HG03108 (cell line): ENCODE measurements at regions not wholly inside any gene's neighbourhood (a gene's known extent, or its start where the extent isn't known, plus 50 kb on each side); places are given as distances from the start of the nearest gene placed in this dataset.

Source experiments
- ATAC-seq: cut with Tn5 transposase; IDR thresholded peaks from one replicate; pipeline ENCODE4 v1.9.1; 2021; ENCODE audit warnings: moderate library complexity; ENCODE audit not compliant: unreplicated experiment

DNA sequence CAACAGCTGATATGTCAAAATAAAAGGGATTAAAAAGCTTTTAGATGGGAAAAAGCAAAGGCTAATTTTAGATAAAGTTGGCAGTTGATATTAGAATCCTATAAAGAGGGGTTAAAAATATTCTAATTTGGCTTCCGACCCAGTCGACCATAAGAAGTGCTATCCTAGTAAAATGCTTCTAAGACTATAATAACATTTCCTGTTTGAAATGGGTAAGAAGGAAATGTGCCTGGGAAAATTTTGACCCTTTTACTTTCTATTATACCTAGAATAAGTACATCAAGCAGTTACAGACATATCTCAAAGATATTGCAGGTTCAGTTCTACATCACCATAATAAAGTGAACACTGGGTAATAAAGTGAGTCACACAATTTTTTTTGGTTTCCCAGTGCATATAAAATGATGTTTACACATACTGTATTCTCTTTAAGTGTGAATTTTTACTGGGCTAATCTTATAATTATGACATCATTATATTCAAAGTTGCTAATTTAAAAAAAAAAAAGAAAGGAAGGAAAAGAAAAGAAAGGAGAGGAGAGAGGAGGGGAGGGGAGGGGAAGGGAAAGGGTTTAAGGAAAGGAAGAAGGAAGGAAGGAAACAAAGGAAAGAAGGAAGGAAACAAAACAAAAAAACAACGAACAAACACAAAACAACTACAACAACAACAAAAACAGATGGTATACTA lies 308.2 kb upstream of the NR5A2 start:
- no peak for ATAC-seq

DNA sequence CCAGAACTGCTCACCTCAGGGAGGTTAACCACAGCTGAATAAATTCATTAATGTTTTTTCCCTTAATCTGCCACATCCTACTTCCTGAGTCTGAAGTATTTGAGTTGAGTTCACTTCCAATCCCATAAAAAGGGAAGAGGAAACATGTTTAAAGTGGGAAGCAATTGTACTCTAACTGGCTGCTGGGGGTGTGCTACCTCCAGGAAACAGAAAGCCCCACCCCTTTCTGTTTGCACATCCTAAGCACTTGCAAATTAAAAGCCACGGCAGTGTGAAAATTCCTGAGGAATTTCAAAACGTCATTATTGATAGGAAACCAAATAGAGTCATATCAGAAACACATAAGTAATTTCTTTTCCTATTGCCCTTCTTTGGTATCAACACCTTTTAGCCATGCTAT lies 307.0 kb upstream of the NR5A2 start:
- ATAC-seq = no peak

DNA sequence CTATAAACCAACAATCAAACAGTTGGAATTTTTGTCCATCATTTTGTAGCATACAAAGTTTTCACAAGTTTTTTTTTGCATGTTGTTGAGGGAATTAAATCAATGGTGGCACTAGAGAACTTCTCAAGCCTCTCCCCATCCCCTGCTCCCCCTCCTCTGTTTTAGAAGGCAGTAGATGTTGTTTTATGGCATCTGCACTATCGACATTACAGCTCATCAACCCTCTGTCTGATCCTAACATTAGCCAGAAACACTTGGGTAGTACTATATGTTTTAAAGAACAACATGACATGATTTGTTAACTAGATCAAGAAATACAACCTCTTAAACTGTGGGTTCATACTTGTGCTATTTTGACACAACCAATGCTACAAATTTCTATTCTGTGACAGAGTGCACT lies 306.5 kb upstream of the NR5A2 start:
- no peak for ATAC-seq

DNA sequence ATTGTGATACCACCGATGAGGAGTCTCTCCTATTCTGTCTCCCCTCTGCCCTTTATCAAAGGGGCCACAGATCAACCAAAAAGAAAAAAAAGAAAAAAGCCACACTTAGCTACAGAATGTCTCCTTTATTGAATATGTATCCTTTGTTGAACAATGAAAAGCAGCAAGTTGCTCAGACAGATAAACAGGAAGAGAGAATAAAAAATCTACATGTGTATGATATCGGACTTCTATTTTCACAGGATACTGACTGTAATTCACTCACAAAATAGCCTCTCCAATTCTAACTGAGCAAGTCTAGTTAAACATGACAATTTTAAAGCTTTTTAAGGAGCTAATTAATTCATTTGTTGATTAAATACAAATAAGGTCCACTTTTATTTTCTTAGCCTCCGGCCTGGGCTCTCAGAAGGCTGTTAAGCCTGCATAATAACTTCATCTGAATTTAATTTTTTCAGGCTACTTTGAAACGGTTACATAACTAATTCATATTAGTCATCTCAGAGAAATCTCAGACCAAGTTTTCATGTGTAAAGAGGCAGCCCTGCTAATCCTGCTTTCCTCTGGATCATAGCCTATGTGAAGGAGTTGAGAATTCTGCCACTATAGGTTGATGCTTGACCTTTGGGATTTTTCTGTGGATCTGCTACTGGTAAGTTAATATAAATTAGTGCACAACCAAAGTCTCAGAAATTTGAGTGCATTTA lies 304.1 kb upstream of the NR5A2 start:
- no peak for ATAC-seq

DNA sequence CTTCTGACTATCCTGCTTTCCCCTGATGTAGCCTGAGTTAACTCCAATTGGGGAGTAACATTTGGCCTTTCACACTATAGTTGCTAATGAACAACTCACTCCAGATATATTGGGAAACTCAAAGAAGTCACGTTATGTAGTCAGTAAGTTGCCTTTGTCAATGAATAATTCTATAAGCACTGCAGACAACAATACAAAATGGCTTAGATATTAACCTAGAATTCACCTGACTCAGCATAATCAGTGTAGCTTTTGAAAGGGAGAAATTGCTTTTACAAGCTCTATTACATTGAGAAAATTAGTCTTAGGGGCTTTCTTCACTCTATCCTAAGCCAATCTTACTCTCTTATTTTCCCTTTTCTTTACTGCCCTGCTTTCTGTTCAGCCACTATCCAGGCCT lies 303.5 kb upstream of the NR5A2 start:
- no peak for ATAC-seq

DNA sequence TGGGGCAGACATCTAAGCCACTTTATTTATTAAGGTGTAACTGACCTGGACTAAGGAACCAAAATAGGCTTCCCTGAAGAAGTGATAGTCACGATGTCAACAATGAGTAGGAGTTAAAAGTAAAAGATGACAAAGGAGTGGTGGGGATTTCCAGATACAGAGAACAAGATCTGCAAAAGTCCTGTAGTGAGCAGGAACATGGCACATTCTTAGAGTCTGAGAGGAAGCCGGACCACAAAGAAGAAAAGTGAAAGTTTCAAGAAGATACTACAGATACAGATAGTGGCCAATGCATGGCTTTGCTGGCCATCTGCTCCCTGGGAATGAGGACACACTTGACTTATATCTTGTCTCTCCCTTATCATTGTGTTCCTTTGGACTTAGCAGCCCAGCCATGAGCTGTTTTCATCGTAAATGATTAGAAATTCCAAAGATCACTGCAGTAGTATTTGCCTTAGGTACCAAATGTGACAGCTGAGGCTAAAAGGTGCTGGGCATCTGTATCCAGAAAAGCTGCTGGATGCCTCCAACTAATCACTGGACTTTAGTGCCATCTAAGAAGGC lies 302.4 kb upstream of the NR5A2 start:
- no peak for ATAC-seq

DNA sequence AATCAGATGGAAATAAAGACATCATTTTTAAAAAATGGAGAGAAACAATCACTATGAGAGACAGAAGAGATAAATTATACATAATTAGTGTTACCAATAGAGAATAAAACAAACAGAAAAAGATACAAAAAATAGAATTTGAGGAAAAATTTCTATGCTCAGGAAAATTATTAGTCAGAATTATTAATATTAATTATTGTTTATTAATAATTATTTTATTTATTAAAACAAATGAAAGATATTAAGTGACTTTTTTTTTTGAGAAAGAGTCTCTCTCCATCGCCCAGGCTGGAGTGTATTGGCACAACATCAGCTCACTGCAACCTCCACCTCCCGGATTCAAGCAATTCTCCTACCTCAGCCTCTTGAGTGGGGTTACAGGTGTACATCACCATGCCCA lies 299.8 kb upstream of the NR5A2 start:
- ATAC-seq = no peak

DNA sequence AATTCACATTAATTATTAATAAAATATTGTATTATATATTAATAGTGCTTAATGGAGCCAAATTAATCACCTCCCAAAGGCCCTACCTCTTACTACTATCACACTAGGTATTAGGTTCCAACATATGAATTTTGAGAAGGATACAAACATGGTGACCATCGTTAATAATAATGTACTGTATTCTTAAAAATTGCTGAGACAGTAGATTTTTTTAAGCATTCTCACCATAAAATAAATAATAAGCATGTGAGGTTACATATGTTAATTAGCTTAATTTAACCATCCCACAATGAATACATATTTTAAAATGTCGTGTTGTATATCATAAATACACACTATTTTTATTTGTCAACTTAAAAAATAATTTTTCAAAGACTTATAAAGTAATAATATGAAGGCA lies 299.2 kb upstream of the NR5A2 start:
- no peak for ATAC-seq

DNA sequence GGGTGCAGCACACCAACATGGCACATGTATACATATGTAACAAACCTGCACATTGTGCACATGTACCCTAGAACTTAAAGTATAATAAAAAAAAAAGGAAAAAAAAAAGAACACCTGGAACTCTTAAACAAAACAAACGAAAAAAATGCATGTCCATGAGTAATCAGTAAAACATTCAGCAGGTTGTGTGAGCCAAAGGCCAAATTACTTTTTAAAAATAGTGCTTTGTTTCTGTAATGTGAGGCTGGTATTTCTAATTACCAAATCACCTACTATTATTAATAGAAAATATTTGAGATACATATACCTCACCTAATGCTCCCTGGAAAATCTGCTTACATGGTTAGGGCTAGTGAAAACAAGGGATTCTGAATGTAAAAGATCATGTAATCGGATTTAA lies 294.4 kb upstream of the NR5A2 start:
- no peak for ATAC-seq

DNA sequence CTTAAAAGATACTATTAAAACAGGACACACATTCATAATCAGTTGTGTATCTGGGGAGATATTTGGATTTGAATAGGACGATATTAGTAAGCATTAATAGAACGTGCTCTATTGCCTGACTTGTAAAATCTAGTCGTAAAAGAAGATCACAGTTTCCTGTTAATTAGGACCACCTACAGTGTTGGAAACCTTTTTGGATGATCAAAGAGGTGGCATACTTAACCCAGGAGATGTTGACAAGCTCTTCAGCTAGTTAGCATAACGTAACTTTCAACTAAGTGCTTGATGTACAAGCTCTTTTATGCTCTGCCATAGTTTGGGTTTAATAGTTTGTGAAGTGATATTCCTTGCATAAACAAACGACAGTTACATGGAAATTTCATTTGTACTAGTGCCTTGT lies 293.3 kb upstream of the NR5A2 start:
- ATAC-seq = no peak

DNA sequence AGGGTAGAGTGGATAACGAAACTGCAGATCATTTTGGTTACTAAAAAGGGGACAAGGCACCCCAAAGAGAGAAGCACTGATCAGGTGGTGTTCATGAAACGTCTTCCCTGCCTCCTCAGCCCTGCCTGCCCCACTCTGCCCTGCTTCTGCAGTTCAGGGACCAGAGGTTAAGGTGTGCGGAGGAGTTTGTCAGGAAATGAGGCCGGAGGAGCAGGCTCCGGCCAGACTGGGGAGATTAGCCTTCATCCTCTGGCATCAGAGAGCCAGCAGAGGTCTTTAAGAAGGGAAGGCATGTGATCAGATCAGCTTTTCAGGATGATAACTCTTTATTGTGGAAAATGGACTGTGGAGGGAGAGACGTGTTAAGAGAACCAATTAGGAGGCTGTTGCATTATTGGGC lies 291.9 kb upstream of the NR5A2 start:
- ATAC-seq = no peak

DNA sequence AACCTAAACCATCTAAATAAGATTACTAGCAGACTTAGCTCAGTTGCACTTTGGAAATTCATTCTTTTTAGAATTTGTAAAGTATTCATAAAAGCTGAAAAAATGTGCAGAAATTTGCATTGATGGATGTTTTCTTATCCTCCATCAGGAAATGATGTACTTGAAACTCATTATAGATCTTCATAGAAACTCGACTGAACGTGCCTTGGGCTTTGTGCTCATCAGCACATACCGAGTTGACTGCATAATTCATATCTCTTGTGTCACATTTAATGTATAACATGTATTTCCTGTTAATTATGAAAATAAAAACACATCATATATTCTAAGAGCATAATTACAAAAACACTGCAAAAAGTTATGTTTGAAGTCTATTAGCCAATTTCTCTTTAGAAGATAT lies 290.9 kb upstream of the NR5A2 start:
- ATAC-seq = no peak

DNA sequence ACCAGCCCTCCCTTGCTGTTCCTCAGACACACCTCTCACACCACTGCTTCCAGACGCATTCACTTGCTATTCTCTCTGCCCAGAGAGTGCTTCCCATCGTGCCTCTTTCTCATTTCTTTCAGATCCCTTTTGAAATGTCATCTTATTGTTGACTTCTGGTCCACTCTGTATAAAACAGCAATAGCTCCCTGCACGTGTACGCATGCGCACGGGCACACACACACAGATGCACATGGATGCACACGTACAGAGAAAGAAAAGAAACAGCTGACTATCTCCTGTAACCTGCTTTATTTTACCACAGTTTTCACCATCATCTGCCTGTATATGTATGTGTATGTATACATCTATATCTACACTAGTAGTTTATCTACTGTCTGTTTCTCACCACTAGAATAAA lies 285.9 kb upstream of the NR5A2 start:
- no peak for ATAC-seq

DNA sequence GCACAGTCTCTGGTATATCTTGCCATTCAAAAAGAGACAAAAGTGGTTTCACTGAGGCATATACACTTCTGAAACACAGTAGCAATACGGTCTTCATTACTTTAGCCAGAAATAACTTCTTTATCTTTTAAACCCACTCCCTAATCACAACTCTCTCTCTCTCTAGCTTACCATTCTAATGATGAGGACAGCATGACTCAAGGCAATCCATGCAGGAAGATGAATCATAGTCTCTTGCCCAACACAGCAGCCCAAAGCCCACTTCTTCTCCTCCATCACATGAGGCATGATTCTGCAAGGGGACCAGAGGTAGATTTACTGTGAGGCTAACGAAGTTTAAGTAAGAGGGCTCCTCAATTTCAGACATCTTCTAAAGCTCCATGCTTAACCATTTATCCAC lies 285.0 kb upstream of the NR5A2 start:
- ATAC-seq = no peak

DNA sequence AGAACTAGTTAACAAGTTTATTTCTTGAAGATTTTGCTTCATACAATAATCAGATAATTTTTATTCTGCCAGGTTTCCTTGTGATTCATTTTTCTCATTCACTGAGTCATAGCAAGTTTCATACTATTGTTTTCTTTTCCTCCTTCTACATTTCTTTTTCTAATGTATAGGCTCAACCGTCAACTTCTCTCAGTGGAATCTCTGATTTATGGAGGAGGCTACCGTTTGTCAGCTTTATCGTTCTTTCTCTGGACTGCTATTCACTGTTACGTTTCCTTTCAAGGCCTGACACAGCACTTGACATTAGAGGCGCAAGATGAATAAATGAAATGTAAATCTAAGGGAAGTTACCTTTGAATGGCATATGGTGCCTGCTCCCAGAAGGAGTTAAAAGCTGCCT lies 284.3 kb upstream of the NR5A2 start:
- no peak for ATAC-seq

DNA sequence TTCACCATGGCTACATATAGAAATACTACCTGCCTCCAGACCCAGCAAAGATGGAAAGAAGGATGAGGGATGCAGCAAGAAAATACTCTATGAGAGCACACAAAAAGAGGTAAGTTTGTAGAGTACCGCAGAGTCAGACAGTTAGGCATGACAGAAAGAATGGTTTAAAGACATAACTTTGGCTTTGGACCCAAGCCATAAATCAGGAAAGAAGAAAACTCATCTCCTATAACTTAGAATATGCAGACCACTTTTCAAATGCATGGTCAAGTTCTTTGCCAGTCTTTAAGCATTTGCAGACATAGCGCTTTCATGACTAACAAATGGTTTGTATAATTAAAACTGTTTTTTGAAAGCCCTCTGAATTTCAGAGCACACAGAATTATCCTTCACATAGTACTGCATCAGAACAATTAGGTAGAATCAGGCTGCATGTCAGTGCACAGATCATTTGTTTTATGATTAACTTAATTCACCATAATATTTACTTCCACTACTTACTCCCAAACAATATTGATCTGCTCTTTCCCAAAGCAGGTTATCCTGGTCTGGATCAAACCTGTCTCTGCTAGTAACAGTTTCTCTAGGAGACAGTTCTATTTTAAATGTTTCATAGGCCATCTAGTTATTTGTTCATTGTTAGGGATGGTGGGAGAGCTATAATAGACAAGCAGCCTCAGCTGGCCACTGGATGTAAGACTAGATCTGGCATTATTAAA lies 280.7 kb upstream of the NR5A2 start:
- no peak for ATAC-seq

DNA sequence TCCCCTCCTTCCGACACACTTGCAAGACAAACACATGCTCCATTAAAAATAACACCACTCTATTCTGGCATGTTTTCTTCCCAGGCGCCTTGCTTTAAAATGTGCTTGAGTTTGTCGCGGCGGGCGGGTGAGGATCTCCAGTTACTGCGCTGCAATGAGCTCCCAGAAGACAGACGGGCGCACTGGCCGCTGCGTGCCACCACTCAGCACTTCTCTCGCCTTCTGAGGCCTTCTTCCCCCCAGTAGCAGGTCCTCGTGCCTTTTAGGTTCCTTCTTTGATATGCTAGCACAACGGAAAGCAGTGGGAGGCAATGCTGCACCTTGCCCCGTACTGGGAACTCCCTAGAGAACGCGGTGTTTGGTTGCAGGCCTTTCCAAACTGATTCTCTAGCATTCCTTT lies 279.5 kb upstream of the NR5A2 start:
- no peak for ATAC-seq

DNA sequence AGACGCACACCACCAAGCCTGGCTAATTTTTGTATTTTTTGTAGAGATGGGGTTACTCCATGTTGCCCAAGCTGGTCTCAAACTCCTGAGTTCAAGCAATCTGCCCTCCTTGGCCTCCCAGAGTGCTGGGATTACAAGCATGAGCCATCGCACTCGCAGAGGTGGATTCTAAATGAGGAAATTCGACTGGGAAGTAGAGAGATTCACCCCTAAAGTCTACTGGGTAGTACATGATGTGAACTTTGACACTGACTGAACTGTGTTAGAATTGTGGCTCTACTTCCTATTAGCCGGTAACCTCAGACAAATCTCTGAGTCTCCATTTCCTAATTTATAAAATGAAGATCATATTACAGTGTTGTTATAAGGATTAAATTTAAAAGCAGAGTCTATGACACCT lies 276.0 kb upstream of the NR5A2 start:
- no peak for ATAC-seq

DNA sequence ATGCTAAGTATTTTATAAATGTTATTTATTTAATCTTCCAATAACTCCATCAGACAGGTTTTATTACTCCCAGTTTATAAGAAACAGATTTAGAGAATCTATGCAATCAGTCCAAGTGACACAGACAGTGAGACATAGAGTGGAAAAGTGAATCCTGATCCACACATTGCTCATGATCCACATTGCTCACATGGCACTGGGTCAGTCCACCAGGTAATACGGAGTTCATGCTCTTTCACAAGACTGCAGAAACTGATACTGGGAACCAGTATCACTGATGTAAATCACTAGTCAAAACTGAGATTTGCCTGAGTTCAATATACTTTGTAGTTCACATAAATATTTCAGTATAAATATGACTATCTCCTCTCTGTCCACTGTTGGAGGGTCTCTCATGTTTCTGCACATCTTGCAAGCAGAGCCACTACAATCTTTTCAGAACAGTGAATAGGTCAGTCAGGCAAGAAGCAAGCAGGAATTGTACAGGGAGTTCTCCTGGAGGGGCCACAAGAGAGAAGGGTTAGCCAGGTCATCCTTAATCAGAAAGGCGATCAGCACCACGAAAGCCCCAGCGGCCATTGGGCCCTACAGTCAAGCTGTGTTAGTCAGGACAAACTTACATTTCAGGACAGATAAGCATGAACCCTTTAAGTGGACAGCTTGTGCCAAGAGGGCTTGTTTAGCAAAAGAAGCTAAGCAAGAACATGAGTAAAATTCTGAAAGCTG lies 275.4 kb upstream of the NR5A2 start:
- ATAC-seq = no peak

DNA sequence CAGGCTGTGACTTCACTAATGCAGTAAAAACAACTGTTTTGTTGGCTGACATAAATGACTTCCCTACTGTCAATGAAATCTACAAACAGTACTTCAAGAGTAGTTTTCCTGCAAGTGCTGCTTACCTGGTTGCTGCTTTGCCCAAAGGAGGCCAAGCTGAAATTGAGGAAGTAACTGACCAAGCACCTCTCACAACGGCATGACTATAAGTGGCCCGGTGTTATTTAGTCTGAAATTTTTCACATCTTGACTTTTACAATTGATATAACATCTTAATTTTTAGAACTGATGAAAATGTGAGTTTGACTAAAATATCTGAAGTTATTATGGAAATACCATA lies 274.9 kb upstream of the NR5A2 start:
- no peak for ATAC-seq

DNA sequence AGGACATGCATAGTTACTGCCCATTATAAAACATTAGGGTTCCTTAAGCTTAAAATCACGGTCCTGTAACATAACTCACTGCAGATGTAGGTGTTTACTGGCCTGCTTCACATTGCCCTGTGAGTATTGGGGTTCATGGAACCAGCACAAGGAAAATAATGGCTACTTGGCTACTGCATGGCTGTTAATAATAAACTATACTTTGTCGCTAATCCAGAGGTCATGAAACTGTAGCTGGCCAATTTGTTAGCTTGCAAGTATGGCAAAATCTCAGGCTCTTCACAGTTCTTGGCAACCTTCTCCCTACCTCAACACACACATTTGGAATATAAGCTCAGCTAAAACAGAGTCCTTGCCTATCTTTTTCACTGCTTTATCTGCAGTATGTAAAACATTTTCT lies 274.0 kb upstream of the NR5A2 start:
- ATAC-seq = no peak

DNA sequence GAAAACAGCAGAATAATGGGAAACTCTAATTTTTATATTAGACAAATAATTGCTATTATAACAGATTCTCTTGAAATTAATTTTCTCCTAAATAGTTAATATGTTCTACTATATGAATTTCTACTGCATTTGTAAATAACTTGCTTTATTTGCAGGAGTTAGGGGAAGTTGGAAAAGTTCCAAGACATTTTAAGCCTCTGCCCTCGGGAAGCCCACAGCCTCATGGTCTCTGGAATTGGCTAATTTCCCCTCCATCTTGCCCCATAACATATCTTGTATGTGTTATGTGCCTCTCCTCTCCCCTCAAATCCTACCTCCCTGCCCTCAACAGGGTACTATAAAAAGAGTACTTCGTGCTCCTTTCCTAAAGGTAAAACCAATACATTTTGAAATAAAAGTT lies 271.4 kb upstream of the NR5A2 start:
- ATAC-seq = no peak
